Large intestine (tissue), 3 donors: ENCODE measurements at regions not wholly inside any gene's neighbourhood (a gene's known extent, or its start where the extent isn't known, plus 50 kb on each side); places are given as distances from the start of the nearest gene placed in this dataset.

Experiments
- DNase-seq, 2 donors: peaks; one replicate each; pipeline versions ENCODE4 v3.0.0 to v3.0.0-alpha.2; 2013
- H3K27ac ChIP-seq: one replicate; pipeline ENCODE4 v1.5.1; 2013; ENCODE audit warnings: low read length
- H3K27me3 ChIP-seq: 2 replicates; pipeline ENCODE4 v1.6.1; 2013; ENCODE audit warnings: low read length; ENCODE audit not compliant: control insufficient read depth, insufficient read depth
- H3K36me3 ChIP-seq: 2 replicates; pipeline ENCODE4 v1.6.1; 2013; ENCODE audit warnings: low read length; ENCODE audit not compliant: control insufficient read depth, insufficient read depth
- H3K4me1 ChIP-seq: one replicate; pipeline ENCODE4 v1.6.1; 2013; ENCODE audit warnings: low read length; ENCODE audit not compliant: control insufficient read depth, insufficient read depth
- H3K4me3 ChIP-seq: one replicate; pipeline ENCODE4 v1.5.1; 2013; ENCODE audit warnings: low read length
- H3K9me3 ChIP-seq: one replicate; pipeline ENCODE4 v1.6.1; 2013; ENCODE audit warnings: mild to moderate bottlenecking, low read depth, low read length, moderate library complexity; ENCODE audit not compliant: control insufficient read depth
- WGBS: methylation state at CpG from one replicate; pipeline ENCODE4 v1.1.5; 2013; ENCODE audit warnings: low lambda C conversion rate; ENCODE audit not compliant: insufficient coverage; 5-methylcytosine and 5-hydroxymethylcytosine counted together

GRCh38 chr6:167470101-167470835 lies 145.4 kb downstream of the TTLL2 start:
- WGBS, result 100% methylated on average over 2 of the region's 13 CpGs
- no peak for DNase-seq
- H3K4me1 ChIP-seq, result peaks cover 4% of the 10 kb centered on the region

GRCh38 chr6:167470836-167471547 lies 146.1 kb downstream of the TTLL2 start:
- no CpG with 5 or more reads among the region's 15 CpGs for WGBS
- H3K4me1 ChIP-seq, result peaks cover 4% of the 10 kb centered on the region
- no peaks in the 10 kb centered on the region for H3K27me3 ChIP-seq
- no peak overlapping the region for H3K27ac ChIP-seq
- no peak for DNase-seq
- H3K9me3 ChIP-seq, result no peaks in the 10 kb centered on the region
- no peaks in the 10 kb centered on the region for H3K36me3 ChIP-seq
- no peak overlapping the region for H3K4me3 ChIP-seq

More at GRCh38 chr6:167470101-167470835, 145.4 kb downstream of the TTLL2 start:
- Histone ChIP-seq H3K36me3 (no peaks in the 10 kb centered on the region), H3K27ac (no peak overlapping the region), H3K27me3 (no peaks in the 10 kb centered on the region), H3K4me3 (no peak overlapping the region), H3K9me3 (no peaks in the 10 kb centered on the region)

- Histone ChIP-seq H3K27me3 (no peaks in the 10 kb centered on the region), H3K4me3 (no peak overlapping the region), H3K9me3 (no peaks in the 10 kb centered on the region), H3K4me1 (peaks cover 4% of the 10 kb centered on the region), H3K36me3 (no peaks in the 10 kb centered on the region), H3K27ac (no peak overlapping the region)
- no CpG with 5 or more reads among the region's 10 CpGs for WGBS
- DNase-seq, result no peak
Measured at GRCh38 chr6:167471548-167471930, 146.7 kb downstream of the TTLL2 start.

- no peak overlapping the region for H3K4me3 ChIP-seq
- peaks cover 4% of the 10 kb centered on the region for H3K4me1 ChIP-seq
- H3K27ac ChIP-seq, result no peak overlapping the region
- no peaks in the 10 kb centered on the region for H3K9me3 ChIP-seq
- H3K27me3 ChIP-seq, result no peaks in the 10 kb centered on the region
- no CpG with 5 or more reads among the region's 4 CpGs for WGBS
- DNase-seq, result no peak
- H3K36me3 ChIP-seq, result no peaks in the 10 kb centered on the region
Measured at GRCh38 chr6:167472148-167472547, 147.3 kb downstream of the TTLL2 start.

GRCh38 chr6:167472880-167473279 lies 148.0 kb downstream of the TTLL2 start:
- no peak overlapping the region for H3K4me3 ChIP-seq
- H3K27ac ChIP-seq, result no peak overlapping the region
- WGBS, result no CpG with 5 or more reads among the region's 1 CpG
- no peaks in the 10 kb centered on the region for H3K36me3 ChIP-seq
- H3K27me3 ChIP-seq, result no peaks in the 10 kb centered on the region
- H3K9me3 ChIP-seq, result no peaks in the 10 kb centered on the region
- no peak for DNase-seq
- peaks cover 4% of the 10 kb centered on the region for H3K4me1 ChIP-seq

- H3K36me3 ChIP-seq, result no peaks in the 10 kb centered on the region
- DNase-seq, result no peak
- H3K4me3 ChIP-seq, result no peak overlapping the region
- no CpG with 5 or more reads among the region's 8 CpGs for WGBS
- H3K27me3 ChIP-seq, result no peaks in the 10 kb centered on the region
- H3K4me1 ChIP-seq, result peaks cover 4% of the 10 kb centered on the region
- H3K9me3 ChIP-seq, result no peaks in the 10 kb centered on the region
- H3K27ac ChIP-seq, result no peak overlapping the region
Measured at GRCh38 chr6:167474171-167474570, 149.3 kb downstream of the TTLL2 start.

GRCh38 chr6:167474725-167475124 lies 149.8 kb downstream of the TTLL2 start:
- H3K4me1 ChIP-seq, result peaks cover 4% of the 10 kb centered on the region
- WGBS, result 100% methylated on average over 1 of the region's 3 CpGs
- no peaks in the 10 kb centered on the region for H3K36me3 ChIP-seq
- no peak overlapping the region for H3K27ac ChIP-seq
- H3K27me3 ChIP-seq, result no peaks in the 10 kb centered on the region
- H3K9me3 ChIP-seq, result no peaks in the 10 kb centered on the region
- DNase-seq, result no peak
- H3K4me3 ChIP-seq, result no peak overlapping the region

- Histone ChIP-seq H3K36me3 (no peaks in the 10 kb centered on the region), H3K27ac (no peak overlapping the region), H3K9me3 (no peaks in the 10 kb centered on the region), H3K4me3 (no peak overlapping the region), H3K27me3 (no peaks in the 10 kb centered on the region), H3K4me1 (peaks cover 9% of the 10 kb centered on the region)
- WGBS, result 60% methylated on average over 2 of the region's 9 CpGs
- no peak for DNase-seq
Measured at GRCh38 chr6:167475947-167476346, 151.1 kb downstream of the TTLL2 start.

GRCh38 chr6:167476844-167477595 lies 152.1 kb downstream of the TTLL2 start:
- no peak overlapping the region for H3K4me3 ChIP-seq

GRCh38 chr6:167477688-167478087 lies 152.8 kb downstream of the TTLL2 start:
- WGBS, result no CpG with 5 or more reads among the region's 9 CpGs
- DNase-seq, result no peak
- H3K27ac ChIP-seq, result no peak overlapping the region
- no peaks in the 10 kb centered on the region for H3K36me3 ChIP-seq
- H3K9me3 ChIP-seq, result no peaks in the 10 kb centered on the region
- no peak overlapping the region for H3K4me3 ChIP-seq
- peaks cover 9% of the 10 kb centered on the region for H3K4me1 ChIP-seq
- H3K27me3 ChIP-seq, result no peaks in the 10 kb centered on the region

More at GRCh38 chr6:167476844-167477595, 152.1 kb downstream of the TTLL2 start:
- peaks cover 9% of the 10 kb centered on the region for H3K4me1 ChIP-seq
- 67% methylated on average over 3 of the region's 16 CpGs for WGBS
- H3K36me3 ChIP-seq, result no peaks in the 10 kb centered on the region
- H3K27ac ChIP-seq, result no peak overlapping the region
- DNase-seq, result no peak
- no peaks in the 10 kb centered on the region for H3K9me3 ChIP-seq
- no peaks in the 10 kb centered on the region for H3K27me3 ChIP-seq
